ENCODE measurements at regions not wholly inside any gene's neighbourhood (a gene's known extent, or its start where the extent isn't known, plus 50 kb on each side); places are given as distances from the start of the nearest gene placed in this dataset.

GRCh38 chr20:57877131-57877824, 167.5 kb upstream of the PMEPA1 start:
- DNase-seq (ENCODE audit: low read depth) = no peak

GRCh38 chr20:57876163-57876562, 166.3 kb upstream of the PMEPA1 start:
- DNase-seq (ENCODE audit: low read depth) = no peak

- no peak for DNase-seq (ENCODE audit: low read depth)
These were observed 164.3 kb upstream of the PMEPA1 start for GRCh38 chr20:57874141-57874540.

- no peak for DNase-seq (ENCODE audit: low read depth)
These were observed 163.1 kb upstream of the PMEPA1 start for GRCh38 chr20:57872816-57873409.

GRCh38 chr20:57871237-57871632, 161.4 kb upstream of the PMEPA1 start:
- DNase-seq (ENCODE audit: low read depth) = no peak

GRCh38 chr20:57870597-57871236, 160.9 kb upstream of the PMEPA1 start:
- DNase-seq (ENCODE audit: low read depth) = no peak

GRCh38 chr20:57869951-57870315, 160.1 kb upstream of the PMEPA1 start:
- no peak for DNase-seq (ENCODE audit: low read depth)

- DNase-seq (ENCODE audit: low read depth) = no peak
These were observed 159.6 kb upstream of the PMEPA1 start for GRCh38 chr20:57869291-57869950.

- no peak for DNase-seq (ENCODE audit: low read depth)
These were observed 158.5 kb upstream of the PMEPA1 start for GRCh38 chr20:57868310-57868709.

- DNase-seq (ENCODE audit: low read depth) = no peak
These were observed 158.0 kb upstream of the PMEPA1 start for GRCh38 chr20:57867807-57868206.

GRCh38 chr20:57867181-57867803, 157.5 kb upstream of the PMEPA1 start:
- no peak for DNase-seq (ENCODE audit: low read depth)

GRCh38 chr20:57866250-57867106, 156.7 kb upstream of the PMEPA1 start:
- DNase-seq (ENCODE audit: low read depth) = no peak

GRCh38 chr20:57865266-57865665, 155.5 kb upstream of the PMEPA1 start:
- no peak for DNase-seq (ENCODE audit: low read depth)

GRCh38 chr20:57860576-57860975, 150.8 kb upstream of the PMEPA1 start:
- no peak for DNase-seq (ENCODE audit: low read depth)

GRCh38 chr20:57857969-57858368, 148.2 kb upstream of the PMEPA1 start:
- no peak for DNase-seq (ENCODE audit: low read depth)

- DNase-seq (ENCODE audit: low read depth) = no peak
These were observed 147.3 kb upstream of the PMEPA1 start for GRCh38 chr20:57857118-57857517.

GRCh38 chr20:57856658-57857057, 146.8 kb upstream of the PMEPA1 start:
- no peak for DNase-seq (ENCODE audit: low read depth)

- no peak for DNase-seq (ENCODE audit: low read depth)
These were observed 142.0 kb upstream of the PMEPA1 start for GRCh38 chr20:57851796-57852195.

GRCh38 chr20:57851025-57851682, 141.3 kb upstream of the PMEPA1 start:
- no peak for DNase-seq (ENCODE audit: low read depth)

GRCh38 chr20:57849521-57850215, 139.9 kb upstream of the PMEPA1 start:
- no peak for DNase-seq (ENCODE audit: low read depth)

Measured in renal cortical epithelial cell (primary cell).